ENCODE measurements at regions not wholly inside any gene's neighbourhood (a gene's known extent, or its start where the extent isn't known, plus 50 kb on each side); places are given as distances from the start of the nearest gene placed in this dataset.

GRCh38 chr4:174009686-174010451 lies 273.6 kb downstream of the FBXO8 start:
- in situ Hi-C loops (cut with MboI) (no loop called here), intact Hi-C loops (cut with micrococcal nuclease) (loop anchor here (2.0 to 5.0 kb wide), 2 partner anchors 111 to 147 kb away; no protein-coding TSS in a partner anchor)
- CTCF ChIA-PET (ENCODE audit: low intra/inter-chr PET ratio) = no interaction called here
- ATAC-seq = no peak
- no peak for TF ChIP-seq RERE (CRISPR knock-in tag; IDR thresholded peaks at IDR 0.05; ENCODE audit: borderline replicate concordance)
- no peak for TF ChIP-seq IRF1 (CRISPR knock-in tag; IDR thresholded peaks at IDR 0.05; ENCODE audit: borderline replicate concordance)
- no peak for TF ChIP-seq ZNF589 (CRISPR knock-in tag; IDR thresholded peaks at IDR 0.05; ENCODE audit: low read depth)
- FAIRE-seq = no peak
- no peaks in the 10 kb centered on the region for H3K79me2 ChIP-seq (ENCODE audit: control insufficient read depth, insufficient read depth, low read length)
- H3K4me2 ChIP-seq (ENCODE audit: insufficient read depth, low read length) = no peak overlapping the region
- no peaks in the 10 kb centered on the region for H4K20me1 ChIP-seq (replicated peaks; ENCODE audit: control insufficient read depth, insufficient read depth, low read length)
- H3K4me3 ChIP-seq = no peak overlapping the region
- H3K9me3 ChIP-seq (replicated peaks; ENCODE audit: control insufficient read depth, insufficient read depth, low read depth, low read length) = no peaks in the 10 kb centered on the region
- H3K27ac ChIP-seq (ENCODE audit: extremely low read depth, low read depth, low read length) = no peak overlapping the region
- no peak for DNase-seq (ENCODE audit: extremely low read depth in 1 of 4, low spot score in 3 of 4)
- H3K36me3 ChIP-seq (ENCODE audit: control insufficient read depth, insufficient read depth, low read length) = no peaks in the 10 kb centered on the region
- BruUV-seq (replicated peaks) = no TSS peak
- H2AFZ ChIP-seq (ENCODE audit: low read depth, low read length) = no peak overlapping the region
- H3K9ac ChIP-seq (ENCODE audit: insufficient read depth in 1 of 2, low read depth in 2 of 2, low read length in 2 of 2) = no peak overlapping the region
- no peaks in the 10 kb centered on the region for H3K27me3 ChIP-seq (ENCODE audit: control insufficient read depth in 2 of 2, insufficient read depth in 2 of 2, low read length in 2 of 2)
- no peaks in the 10 kb centered on the region for H3K9me1 ChIP-seq (ENCODE audit: control insufficient read depth, insufficient read depth, low read length)
- no peaks in the 10 kb centered on the region; a peak in 1 of 5 replicates for H3K4me1 ChIP-seq (replicated peaks in 1 of 2; ENCODE audit: control insufficient read depth in 2 of 2, insufficient read depth in 2 of 2, low read length in 2 of 2)
- 13% methylated on average over 3 of the region's 3 CpGs for WGBS (ENCODE audit: insufficient coverage, low coverage, missing lambda C conversion rate)
- POLR2A ChIA-PET = no interaction called here

All from K562 (cell line).